ENCODE measurements at regions not wholly inside any gene's neighbourhood (a gene's known extent, or its start where the extent isn't known, plus 50 kb on each side); places are given as distances from the start of the nearest gene placed in this dataset.
A peak's percentile ranks its signal among the peaks of the same experiment; 100 is the strongest.

DNA sequence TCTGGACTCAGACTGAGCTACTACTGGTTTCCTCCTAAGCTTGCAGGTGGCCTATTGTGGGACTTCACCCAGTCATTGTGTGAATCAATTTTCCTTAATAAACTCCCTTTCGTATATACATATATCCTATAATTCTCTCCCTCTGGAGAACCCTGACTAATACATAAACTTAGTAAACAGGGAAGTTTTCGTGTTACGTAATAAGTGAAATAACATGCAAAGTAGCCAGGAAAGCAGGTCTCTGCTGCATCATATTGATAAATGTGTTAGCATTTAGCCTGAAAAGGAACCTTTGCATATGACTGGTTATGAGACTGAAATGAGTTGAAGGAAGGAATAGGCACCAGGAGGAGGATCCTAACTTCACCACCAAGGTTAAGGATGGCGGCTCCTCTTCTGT, 527.2 kb upstream of the FAM98A start:
- DNase-seq, result no peak

DNA sequence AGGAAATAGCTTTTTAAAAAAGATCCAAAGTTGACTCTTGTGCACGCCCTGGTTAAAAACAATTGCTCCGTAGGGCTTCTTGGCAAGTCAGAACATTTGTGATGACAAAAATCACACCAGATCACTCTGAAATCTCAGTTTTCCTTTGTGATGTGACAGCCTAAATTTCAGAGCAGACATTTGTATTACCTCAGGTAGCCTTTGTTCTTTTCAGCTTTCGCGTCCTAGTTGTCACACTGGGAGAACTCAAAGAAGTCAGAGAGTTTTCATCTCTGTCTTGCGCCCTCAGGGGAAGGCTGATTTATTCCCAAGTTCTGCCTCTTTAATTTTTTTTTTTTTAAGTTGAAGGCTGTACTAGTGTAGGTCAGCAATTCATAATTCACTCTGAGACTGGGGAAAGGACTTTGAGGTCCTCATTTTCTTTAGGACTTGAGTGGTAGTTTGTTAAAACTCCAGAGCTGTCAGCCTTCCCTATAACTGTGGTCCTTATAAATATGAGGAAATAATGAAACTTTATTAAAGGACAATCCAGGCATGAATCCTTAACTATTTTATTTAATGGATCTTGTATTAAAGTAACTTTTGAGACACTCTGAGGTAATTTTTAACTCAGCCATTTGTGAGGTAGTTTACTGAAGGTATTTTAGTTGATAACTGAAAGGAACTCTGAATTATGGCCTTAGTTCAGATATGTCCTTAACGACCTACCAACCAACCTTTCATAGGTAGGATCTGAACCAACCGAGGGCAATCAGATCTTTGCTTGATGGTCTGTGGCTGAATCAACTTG, 525.1 kb upstream of the FAM98A start:
- DNase-seq, result no peak

DNA sequence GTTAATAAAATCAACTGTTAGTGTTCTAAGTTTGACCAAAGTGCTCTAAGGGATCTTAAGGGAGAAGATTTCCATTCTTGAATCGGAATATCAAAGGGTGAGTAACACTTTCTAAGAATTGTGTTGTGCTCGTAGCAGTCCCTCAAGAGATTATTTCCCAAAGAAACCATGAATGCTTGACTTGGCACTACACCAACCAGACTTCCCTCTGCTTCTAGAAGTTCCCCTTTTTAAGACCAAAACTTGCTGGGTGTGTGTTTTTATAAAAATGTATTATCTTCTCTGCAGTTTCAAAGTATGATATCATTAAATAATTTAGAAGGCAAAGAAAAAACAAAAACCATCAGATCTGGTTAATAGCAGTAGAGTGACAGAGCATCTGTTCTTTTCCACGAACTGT, 522.0 kb upstream of the FAM98A start:
- no peak for DNase-seq

DNA sequence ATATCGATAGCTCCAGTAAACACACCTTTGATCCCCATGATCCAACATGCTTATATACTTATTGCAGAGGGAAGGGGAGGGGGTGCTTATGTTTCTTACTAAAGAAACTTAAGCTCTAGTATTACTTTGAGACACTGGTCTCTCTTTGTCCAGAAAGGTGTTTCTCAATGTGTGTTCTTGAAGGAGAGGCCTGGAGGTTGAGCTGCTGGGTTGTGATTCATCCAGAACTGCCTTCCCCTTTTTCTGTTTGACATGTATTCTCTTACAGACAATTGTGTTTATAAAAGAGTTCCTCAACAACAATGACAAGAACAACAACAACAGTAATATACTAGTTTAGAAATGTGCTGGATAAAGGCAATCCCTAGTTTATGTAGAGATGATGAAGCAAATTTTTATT, 516.0 kb upstream of the FAM98A start:
- DNase-seq, result no peak

- no peak for DNase-seq
Observed at GRCh38 chr2:34112161-34112560, 513.1 kb upstream of the FAM98A start.

GRCh38 chr2:34110392-34110791, 511.3 kb upstream of the FAM98A start:
- no peak for DNase-seq

- DNase-seq, result no peak
Observed at GRCh38 chr2:34107811-34108210, 508.7 kb upstream of the FAM98A start.

GRCh38 chr2:34105006-34105767, 506.1 kb upstream of the FAM98A start:
- DNase-seq, result no peak

DNA sequence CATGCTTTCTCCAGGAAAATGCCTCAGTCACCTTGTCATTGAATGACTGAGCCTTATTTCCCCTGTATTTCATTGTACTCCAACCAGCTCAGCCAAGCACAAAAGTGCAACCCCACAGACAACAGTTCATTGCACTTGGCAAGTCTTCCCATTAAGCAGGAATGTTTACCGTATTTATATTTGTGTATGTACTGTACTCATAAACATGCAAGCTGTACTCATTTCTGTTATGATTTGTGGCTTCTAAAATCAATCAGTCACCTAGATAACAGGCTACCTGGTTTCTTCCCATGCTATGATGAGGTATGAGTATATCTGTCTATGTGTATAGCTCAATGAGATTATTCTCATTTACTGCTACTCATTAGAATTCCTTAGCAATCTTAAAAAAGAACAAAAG, 505.5 kb upstream of the FAM98A start:
- DNase-seq, result no peak

GRCh38 chr2:34103437-34103836, 504.3 kb upstream of the FAM98A start:
- no peak for DNase-seq

GRCh38 chr2:34102339-34102738, 503.2 kb upstream of the FAM98A start:
- no peak for DNase-seq

- DNase-seq, result peak; percentile 88
Observed at GRCh38 chr2:34099377-34099776, 500.3 kb upstream of the FAM98A start.

DNA sequence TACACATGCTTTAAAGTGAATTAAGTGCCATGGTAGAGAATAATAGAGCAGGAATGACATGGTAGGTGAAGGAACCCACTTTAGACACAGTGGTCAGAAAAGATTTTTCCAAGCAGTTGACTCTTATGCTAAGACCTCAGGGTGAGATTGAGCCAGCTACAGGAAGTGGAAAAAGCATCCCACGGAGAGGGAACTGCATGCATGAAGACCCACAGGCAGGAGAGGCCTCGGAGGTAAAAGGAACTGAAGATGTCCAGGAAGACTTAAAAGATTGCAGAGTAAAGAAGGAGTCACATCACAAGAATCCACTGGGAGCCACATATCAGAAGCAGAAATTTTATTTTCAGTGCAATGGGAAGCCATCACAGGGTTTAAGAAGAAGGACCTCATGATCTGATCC, 499.2 kb upstream of the FAM98A start:
- no peak for DNase-seq

- DNase-seq, result peak; percentile 89
Observed at GRCh38 chr2:34096562-34097171, 497.6 kb upstream of the FAM98A start.

GRCh38 chr2:34093790-34094189, 494.7 kb upstream of the FAM98A start:
- DNase-seq, result no peak

- no peak for DNase-seq
Observed at GRCh38 chr2:34070196-34070595, 471.1 kb upstream of the FAM98A start.

DNA sequence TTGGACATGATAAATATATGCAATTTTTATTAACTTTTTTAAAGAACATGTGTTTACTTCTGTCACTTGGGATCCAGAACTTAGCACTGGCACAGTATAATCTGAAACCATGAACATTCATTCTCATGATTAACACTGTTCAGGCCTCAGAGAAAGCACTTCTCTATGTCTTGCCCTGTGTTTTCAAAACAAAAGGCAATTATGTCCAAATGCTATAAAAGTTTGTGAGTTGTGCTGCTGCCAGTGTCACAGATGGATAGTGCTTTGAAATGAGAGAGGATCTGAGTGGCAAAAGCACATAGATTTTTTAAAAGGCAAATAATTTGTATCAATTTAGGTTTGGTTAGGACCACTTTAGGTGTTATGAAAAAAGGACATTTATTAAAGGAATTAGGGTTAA, 470.5 kb upstream of the FAM98A start:
- DNase-seq, result no peak

- no peak for DNase-seq
Observed at GRCh38 chr2:34050413-34050812, 451.3 kb upstream of the FAM98A start.

GRCh38 chr2:34045101-34045655, 446.1 kb upstream of the FAM98A start:
- DNase-seq, result no peak

DNA sequence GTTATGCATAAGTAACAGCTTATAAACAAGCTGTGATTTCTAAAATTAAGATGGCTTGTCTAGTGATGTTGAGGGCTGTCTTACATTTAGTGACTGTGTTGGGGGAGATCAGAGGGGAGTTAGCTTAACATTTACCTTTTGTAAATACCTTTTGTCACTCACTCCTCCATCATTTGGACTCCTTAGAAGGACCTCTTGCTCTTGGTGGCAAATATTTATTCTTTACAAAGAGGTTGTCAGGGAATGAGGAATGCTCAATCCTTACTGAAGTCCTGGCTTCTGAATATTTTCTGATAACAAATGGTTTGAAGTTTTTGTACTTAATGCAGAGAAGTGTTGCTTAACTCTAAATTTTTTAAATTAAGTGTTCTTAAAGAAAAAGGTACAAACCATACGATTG, 438.8 kb upstream of the FAM98A start:
- no peak for DNase-seq

DNA sequence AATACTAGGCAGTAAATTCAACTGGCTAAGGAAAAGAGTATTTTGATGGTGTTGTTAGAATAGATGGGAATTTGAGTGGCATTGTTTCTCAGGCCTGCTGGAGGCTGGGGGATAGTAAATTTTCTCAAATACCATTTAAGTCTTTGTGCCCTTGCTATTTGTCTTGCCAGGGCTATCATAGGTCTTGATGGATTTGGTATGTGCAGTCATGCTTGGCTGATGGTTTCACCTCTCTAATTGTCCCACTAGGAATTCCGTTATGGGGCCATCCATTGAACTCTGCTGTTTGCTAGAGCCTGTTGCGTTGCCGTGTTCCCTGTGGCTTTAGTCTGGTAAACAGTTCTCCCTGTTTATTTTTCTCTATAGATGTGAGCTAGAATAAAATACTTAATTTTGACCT, 438.1 kb upstream of the FAM98A start:
- DNase-seq, result no peak

DNA sequence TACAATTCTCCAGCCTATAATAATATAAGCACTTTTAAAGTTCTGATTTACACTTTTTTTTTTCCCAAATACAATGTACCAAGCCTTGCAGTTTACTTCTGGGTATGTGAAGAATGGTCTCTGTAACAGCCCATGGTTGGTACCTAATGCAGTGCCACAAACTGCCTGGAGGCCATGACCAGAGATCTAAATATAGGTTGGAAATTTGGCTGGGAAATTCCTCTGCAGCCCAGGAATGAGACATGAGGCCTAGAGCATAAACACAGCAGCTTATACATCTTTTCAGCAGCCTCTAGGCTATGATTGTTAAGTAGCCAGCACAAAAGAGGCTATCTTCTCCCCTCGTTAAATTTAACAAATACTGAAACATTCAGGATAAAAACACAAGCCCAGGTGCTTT, 432.0 kb upstream of the FAM98A start:
- no peak for DNase-seq

DNA sequence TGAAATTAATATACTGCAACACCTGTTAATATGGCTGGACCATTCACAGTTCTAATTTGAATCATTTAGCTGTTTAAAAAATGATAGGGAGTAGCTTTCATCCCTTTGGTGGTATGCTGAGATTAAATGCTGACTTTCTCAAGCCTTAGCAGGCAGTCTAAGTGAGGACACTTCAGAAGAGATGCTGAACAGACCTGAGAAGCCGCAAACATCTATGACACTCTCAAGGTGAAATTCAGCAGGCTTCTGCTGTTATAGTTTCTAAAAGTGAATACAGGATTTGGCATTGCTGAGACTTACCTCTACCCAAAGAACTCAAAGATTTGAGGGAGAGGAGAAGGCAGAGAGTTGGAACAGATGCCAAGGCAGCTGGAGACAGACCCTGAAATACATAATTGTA, 431.2 kb upstream of the FAM98A start:
- DNase-seq, result no peak

DNA sequence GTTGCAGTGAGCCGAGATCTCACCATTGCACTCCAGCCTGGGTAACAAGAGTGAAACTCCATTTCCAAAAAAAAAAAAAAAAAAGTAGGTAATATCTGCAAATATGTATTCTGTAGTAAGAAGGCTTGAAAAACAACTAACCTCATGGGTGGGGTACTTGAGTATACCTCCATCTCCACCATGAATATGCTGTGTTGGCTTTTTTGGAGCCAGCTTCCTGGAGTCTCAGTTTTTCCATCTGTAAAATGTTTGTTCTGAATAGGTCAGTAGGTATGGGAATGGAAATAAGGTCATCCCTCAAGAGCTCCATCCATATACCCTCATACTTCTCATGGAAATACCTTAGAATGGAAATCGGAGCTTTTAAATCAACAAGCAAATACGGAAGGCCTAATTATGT, 430.0 kb upstream of the FAM98A start:
- DNase-seq, result no peak
